ENCODE measurements at regions not wholly inside any gene's neighbourhood (a gene's known extent, or its start where the extent isn't known, plus 50 kb on each side); places are given as distances from the start of the nearest gene placed in this dataset.

DNA sequence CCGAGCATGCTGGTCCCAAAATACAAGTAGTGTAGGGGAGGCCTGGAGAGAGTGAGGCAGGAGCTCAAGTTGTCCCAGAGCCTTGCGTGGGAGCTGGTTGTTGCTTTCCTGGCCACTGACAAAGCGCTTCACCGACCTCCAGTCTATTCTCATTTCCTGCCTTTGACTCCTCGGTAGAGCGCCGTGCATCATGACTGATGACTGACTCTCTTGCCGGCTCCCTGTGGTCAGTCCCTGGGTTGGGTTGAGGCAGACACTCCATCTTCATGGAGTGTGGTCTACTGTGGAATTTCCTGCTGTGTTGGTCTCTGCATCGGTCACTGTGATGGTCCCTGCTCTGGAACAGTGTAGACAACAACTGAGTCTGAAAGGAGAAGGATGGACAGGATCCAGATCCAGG is 175.1 kb upstream of the S1PR3 start:
- intact Hi-C loops (cut with DNase I), result no loop called here
- H3K4me3 ChIP-seq, result no peak overlapping the region
- WGBS, 3 donors, result 89 to 91% (median 91%) methylated on average over 9 of the region's 9 CpGs
- no peaks in the 10 kb centered on the region for H3K9me3 ChIP-seq
- no peak overlapping the region for H3K27ac ChIP-seq
- TF ChIP-seq EP300 (IDR thresholded peaks at IDR 0.05) (no peak), POLR2A (IDR thresholded peaks at IDR 0.05) (no peak)
- TF ChIP-seq, protein P1, sequence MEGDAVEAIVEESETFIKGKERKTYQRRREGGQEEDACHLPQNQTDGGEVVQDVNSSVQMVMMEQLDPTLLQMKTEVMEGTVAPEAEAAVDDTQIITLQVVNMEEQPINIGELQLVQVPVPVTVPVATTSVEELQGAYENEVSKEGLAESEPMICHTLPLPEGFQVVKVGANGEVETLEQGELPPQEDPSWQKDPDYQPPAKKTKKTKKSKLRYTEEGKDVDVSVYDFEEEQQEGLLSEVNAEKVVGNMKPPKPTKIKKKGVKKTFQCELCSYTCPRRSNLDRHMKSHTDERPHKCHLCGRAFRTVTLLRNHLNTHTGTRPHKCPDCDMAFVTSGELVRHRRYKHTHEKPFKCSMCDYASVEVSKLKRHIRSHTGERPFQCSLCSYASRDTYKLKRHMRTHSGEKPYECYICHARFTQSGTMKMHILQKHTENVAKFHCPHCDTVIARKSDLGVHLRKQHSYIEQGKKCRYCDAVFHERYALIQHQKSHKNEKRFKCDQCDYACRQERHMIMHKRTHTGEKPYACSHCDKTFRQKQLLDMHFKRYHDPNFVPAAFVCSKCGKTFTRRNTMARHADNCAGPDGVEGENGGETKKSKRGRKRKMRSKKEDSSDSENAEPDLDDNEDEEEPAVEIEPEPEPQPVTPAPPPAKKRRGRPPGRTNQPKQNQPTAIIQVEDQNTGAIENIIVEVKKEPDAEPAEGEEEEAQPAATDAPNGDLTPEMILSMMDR (IDR thresholded peaks at IDR 0.05), result no peak
- no peaks in the 10 kb centered on the region for H3K27me3 ChIP-seq
- no peaks in the 10 kb centered on the region for H3K36me3 ChIP-seq
- no peak for DNase-seq
- no peaks in the 10 kb centered on the region for H3K4me1 ChIP-seq (ENCODE audit: insufficient read depth)

DNA sequence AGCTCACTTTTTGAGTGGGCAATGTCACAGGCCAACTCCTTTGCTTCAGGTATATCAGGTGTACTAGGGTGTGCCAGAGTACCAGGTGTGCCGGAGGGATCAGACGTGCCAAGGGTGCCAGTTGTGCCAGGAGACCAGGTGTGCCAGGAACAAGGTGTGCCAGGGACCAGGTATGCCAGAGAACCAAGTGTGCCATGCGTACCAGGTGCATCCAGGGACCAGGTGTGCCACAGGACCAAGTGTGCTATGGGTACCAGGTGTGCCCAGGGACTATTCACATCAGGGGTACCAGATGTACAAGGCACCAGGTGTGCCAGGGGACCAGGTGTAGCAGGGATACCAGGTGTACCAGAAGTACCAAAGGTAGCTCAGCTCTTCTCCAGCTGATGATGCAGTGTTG is 174.7 kb upstream of the S1PR3 start:
- H3K4me3 ChIP-seq, result no peak overlapping the region
- no peak for DNase-seq
- TF ChIP-seq, protein P1 (IDR thresholded peaks at IDR 0.05), result no peak
- TF ChIP-seq EP300 (IDR thresholded peaks at IDR 0.05) (no peak), POLR2A (IDR thresholded peaks at IDR 0.05) (no peak)
- WGBS, 3 donors, result 92 to 100% (median 97%) methylated on average over 3 of the region's 3 CpGs
- H3K4me1 ChIP-seq (ENCODE audit: insufficient read depth), result no peaks in the 10 kb centered on the region
- no peaks in the 10 kb centered on the region for H3K9me3 ChIP-seq
- no peak overlapping the region for H3K27ac ChIP-seq
- no peaks in the 10 kb centered on the region for H3K27me3 ChIP-seq
- no peaks in the 10 kb centered on the region for H3K36me3 ChIP-seq
- intact Hi-C loops (cut with DNase I), result no loop called here

DNA sequence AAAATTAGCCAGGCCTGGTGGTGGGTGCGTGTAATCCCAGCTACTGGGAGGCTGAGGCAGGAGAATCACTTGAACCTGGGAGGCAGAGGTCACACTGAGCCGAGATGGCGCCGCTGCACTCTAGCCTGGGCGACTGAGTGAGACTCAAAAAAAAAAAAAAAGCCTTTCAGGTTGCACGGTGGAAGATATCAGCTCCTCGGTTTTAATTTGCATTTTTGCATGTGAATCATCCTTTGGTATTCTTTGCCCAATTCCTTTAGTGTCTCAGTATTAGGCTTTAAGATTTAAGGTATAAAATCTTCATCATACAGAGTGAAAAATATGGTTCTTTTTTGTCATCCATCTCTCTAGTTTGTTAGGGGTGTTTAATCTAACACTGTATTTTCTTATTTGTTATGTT is 173.6 kb upstream of the S1PR3 start:
- 73 to 78% (median 74%) methylated on average over 7 of the region's 7 CpGs for WGBS, 3 donors
- Histone ChIP-seq H3K27ac (no peak overlapping the region), H3K9me3 (no peaks in the 10 kb centered on the region), H3K36me3 (no peaks in the 10 kb centered on the region), H3K27me3 (no peaks in the 10 kb centered on the region), H3K4me3 (no peak overlapping the region), H3K4me1 (ENCODE audit: insufficient read depth) (no peaks in the 10 kb centered on the region)
- intact Hi-C loops (cut with DNase I), result no loop called here
- TF ChIP-seq POLR2A (IDR thresholded peaks at IDR 0.05) (no peak), EP300 (IDR thresholded peaks at IDR 0.05) (no peak)
- TF ChIP-seq, protein P1 (IDR thresholded peaks at IDR 0.05), result no peak
- no peak for DNase-seq

DNA sequence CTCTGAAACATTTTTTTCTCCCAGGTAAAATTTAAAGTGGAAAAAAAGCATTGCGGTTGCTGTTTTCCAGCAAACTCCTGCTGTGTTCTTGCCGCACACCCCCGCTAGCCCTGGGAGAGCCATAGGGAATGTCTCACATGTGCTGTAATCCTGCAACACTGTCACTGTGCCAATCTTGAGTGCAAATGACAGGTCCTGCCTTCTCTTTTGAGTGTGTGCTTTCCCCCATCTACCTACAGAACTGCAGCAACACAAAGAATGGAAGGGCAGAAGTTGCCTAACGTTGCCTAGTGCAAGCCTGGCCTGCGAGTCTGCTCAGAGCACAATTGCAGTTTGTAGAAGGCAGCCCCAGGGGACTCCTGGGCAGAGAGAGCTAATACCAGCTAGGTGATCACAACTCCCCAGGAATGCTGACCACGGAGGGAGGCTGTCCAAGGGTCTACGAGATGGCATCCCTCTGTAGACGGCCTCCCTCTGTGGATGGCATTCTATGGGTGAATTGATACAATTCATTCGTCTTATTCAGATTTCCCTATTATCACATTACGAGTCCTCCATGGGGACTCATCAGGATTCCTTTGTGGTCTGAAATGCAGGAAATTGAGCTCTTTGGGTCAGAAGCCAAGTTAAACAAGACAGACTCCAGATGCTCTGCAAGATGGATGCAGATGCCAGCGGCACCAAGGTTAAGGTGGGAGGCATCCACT is 172.6 kb upstream of the S1PR3 start:
- Histone ChIP-seq H3K27ac (no peak overlapping the region), H3K9me3 (no peaks in the 10 kb centered on the region), H3K27me3 (no peaks in the 10 kb centered on the region), H3K4me3 (no peak overlapping the region), H3K36me3 (no peaks in the 10 kb centered on the region), H3K4me1 (ENCODE audit: insufficient read depth) (no peaks in the 10 kb centered on the region)
- DNase-seq, result no peak
- intact Hi-C loops (cut with DNase I), result no loop called here
- whole genome bisulfite sequencing, 3 donors, result 72 to 77% (median 74%) methylated on average over 11 of the region's 11 CpGs
- TF ChIP-seq, protein P1 (IDR thresholded peaks at IDR 0.05), result no peak
- TF ChIP-seq EP300 (IDR thresholded peaks at IDR 0.05), result no peak
- no peak for TF ChIP-seq POLR2A (IDR thresholded peaks at IDR 0.05)

Data from ovary (tissue), 7 donors.